Liver (tissue), 3 donors: ENCODE measurements at regions not wholly inside any gene's neighbourhood (a gene's known extent, or its start where the extent isn't known, plus 50 kb on each side); places are given as distances from the start of the nearest gene placed in this dataset.

Experiments
- RAD21 ChIP-seq, 2 donors: IDR thresholded peaks; 2 replicates each; pipeline ENCODE4 v1.6.1; 2016; ENCODE audit warnings: antibody characterized with exemption in 2 of 2, mild to moderate bottlenecking in 2 of 2
- TF ChIP-seq, protein P1 (sequence below): fragments of 150-350 bp; IDR thresholded peaks from 2 replicates; pipeline ENCODE4 v1.5.1; 2017; ENCODE audit warnings: improper control_type of control experiment, low read depth, low read length; ENCODE audit not compliant: missing input control
- TF ChIP-seq, protein P2 (sequence below): IDR thresholded peaks from 2 replicates; pipeline ENCODE4 v1.6.1; 2016; ENCODE audit warnings: antibody characterized with exemption
- donor health status: healthy.
- donor health status: healthy.

DNA sequence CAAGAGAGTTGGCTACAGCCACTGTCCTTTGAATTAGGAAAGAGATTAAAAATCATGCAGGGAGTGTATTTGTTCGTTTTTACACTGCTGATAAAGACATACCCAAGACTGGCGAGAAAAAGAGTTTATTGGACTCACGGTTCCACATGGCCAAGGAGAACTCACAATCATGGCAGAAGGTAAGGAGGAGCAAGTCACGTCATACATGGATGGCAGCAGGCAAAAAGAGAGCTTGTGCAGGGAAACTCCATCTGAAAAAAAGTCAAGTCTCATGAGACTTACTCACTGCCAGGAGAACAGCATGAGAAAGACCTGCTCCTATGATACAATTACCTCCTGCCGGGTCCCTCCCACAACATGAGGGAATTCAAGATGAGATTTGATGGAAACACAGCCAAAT, 1595.2 kb downstream of the KCNT2 start:
- no peak for TF ChIP-seq RAD21 (IDR thresholded peaks at IDR 0.05)
- TF ChIP-seq, protein P1, sequence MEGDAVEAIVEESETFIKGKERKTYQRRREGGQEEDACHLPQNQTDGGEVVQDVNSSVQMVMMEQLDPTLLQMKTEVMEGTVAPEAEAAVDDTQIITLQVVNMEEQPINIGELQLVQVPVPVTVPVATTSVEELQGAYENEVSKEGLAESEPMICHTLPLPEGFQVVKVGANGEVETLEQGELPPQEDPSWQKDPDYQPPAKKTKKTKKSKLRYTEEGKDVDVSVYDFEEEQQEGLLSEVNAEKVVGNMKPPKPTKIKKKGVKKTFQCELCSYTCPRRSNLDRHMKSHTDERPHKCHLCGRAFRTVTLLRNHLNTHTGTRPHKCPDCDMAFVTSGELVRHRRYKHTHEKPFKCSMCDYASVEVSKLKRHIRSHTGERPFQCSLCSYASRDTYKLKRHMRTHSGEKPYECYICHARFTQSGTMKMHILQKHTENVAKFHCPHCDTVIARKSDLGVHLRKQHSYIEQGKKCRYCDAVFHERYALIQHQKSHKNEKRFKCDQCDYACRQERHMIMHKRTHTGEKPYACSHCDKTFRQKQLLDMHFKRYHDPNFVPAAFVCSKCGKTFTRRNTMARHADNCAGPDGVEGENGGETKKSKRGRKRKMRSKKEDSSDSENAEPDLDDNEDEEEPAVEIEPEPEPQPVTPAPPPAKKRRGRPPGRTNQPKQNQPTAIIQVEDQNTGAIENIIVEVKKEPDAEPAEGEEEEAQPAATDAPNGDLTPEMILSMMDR, result no peak
- TF ChIP-seq, protein P2, sequence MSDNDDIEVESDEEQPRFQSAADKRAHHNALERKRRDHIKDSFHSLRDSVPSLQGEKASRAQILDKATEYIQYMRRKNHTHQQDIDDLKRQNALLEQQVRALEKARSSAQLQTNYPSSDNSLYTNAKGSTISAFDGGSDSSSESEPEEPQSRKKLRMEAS, result no peak
